T47D (cell line): ENCODE measurements at regions not wholly inside any gene's neighbourhood (a gene's known extent, or its start where the extent isn't known, plus 50 kb on each side); places are given as distances from the start of the nearest gene placed in this dataset.
"Not testable (repeated sequence)": the region's sequence is repeated elsewhere in the genome, so short reads cannot be mapped to it uniquely, and the experiment has no call there.

Source experiments
- DNase-seq, 2 experiments: peaks; one replicate each; pipeline versions ENCODE4 v3.0.0 to v3.0.0-alpha.2; 2011 to 2012; ENCODE audit warnings: low read depth in 1 of 2, low spot score in 1 of 2
- JUND ChIP-seq: IDR thresholded peaks from 2 replicates; pipeline ENCODE4 v1.6.1; 2012; ENCODE audit warnings: low read depth
- in situ Hi-C: cut with HindIII; loops from 2 replicates; pipeline ENCODE4 v1.10.0; 2016; ENCODE audit warnings: low sequenced_read_pairs, low pct_unique_long_range_greater_than_20kb

DNA sequence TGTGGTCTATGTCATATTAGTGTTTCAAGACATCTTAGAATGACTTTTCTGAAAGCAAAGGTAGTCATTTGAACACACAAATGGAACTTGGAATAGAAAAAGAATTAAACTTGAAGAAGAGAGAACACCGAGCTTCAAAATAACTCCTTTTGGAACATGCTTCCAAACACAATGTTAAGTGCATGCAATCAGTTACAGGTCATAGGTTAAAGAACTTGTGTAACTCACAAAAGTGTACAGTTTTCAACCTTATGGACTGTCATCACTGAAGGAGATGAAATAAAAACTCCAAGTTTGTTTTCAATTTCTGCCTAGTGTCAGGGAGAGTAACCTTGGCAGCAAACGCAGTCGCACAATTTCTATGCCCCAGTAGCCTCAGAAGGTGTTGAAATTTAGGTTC, 192.9 kb upstream of the NECTIN3 start:
- no peak for TF ChIP-seq JUND
- in situ Hi-C loops, result no loop called here
- DNase-seq, result no peak

DNA sequence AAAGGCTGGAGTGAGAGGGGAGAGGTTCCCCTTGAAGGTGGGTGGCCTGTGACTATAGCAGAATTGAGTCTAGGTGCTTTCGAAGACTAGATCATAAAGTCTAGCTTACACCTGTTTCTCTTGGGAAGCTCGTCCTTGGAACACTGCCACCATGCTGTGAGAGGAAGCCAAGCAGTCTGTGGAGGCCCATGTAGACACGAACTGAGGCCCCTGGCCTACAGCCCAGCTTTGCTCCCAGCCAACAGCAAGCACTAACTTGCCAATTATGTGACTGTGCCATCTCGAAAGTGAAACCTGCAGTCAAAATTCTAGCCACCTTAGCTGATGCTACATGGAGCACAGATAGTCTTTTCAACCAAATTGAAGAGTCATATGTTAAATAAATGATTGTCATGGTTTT, 190.5 kb upstream of the NECTIN3 start:
- no peak for TF ChIP-seq JUND
- in situ Hi-C loops, result no loop called here
- peak in 1 of 2 experiments; percentile 89 for DNase-seq

DNA sequence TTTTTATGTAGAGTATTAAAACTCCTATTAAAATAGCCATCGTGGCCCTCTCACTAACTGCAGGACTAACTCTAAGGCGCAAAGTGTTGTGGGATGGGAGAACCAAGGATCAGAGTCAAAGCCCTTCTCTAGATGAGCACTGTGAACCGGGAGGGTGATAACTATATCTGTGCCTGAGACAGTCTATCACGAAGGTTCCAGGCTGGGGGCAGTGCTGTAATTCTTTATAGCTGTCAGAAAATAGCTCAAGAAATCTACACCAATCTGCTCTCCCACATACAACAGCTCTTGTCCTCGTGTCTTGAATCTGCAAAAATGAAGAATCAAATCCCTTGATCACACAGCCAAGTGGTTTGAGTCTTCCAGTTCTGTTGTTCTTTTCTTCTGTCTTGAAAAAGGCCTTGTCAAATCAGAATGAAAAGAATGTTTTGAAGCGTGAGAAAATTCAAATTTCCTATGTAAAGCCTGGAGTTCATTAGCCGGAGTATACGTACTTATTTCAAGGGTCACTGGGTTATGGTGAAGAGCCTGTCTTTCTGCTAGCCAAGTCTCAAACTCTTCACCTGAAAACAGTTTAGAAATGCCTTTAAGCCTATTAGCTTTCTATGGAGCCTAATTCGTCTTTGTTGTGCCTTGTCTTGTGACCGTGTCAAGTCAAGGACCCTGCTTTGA, 185.3 kb upstream of the NECTIN3 start:
- in situ Hi-C loops, result no loop called here
- TF ChIP-seq JUND, result no peak
- no peak for DNase-seq

DNA sequence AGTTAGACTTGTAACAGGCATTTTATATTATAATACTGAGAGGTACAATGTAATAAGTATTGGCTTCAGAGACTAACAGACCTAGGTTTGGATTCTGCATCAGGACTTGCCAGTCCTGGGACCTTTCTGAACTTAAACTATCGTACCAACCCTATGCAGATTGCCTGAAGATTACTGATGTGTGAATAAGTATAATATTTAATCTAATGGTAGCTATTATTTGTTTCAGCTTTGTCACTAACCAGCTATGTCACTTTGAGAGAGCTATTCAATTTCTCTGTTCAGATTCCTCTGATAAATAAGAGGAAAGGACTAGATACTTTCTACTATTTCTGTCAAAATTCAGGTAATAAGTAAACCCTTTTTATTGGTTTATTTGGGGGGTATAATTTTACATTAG, 184.4 kb upstream of the NECTIN3 start:
- DNase-seq, result no peak
- in situ Hi-C loops, result no loop called here
- TF ChIP-seq JUND, result no peak

DNA sequence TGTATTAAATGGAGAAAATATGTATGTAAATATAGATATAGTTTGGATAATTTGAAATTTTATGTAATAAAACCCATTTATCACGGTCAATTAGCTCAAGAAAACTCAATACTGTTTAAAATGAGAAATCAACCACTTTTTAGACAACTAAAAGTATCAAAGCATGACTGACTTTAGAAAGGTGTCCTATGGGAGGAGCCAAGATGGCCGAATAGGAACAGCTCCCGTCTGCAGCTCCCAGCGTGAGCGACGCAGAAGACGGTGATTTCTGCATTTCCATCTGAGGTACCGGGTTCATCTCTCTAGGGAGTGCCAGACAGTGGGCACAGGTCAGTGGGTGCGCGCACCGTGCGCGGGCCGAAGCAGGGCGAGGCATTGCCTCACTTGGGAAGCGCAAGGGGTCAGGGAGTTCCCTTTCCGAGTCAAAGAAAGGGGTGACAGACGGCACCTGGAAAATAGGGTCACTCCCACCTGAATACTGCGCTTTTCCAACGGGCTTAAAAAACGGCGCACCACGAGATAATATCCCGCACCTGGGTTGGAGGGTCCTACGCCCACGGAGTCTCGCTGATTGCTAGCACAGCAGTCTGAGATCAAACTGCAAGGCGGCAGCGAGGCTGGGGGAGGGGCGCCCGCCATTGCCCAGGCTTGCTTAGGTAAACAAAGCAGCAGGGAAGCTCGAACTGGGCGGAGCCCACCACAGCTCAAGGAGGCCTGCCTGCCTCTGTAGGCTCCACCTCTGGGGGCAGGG, 182.8 kb upstream of the NECTIN3 start:
- in situ Hi-C loops, DNase-seq: not testable (repeated sequence)

DNA sequence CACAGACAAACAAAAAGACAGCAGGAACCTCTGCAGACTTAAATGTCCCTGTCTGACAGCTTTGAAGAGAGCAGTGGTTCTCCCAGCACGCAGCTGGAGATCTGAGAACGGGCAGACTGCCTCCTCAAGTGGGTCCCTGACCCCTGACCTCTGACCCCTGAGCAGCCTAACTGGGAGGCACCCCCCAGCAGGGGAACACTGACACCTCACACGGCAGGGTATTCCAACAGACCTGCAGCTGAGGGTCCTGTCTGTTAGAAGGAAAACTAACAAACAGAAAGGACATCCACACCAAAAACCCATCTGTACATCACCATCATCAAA, 182.3 kb upstream of the NECTIN3 start:
- DNase-seq, in situ Hi-C loops: not testable (repeated sequence)

DNA sequence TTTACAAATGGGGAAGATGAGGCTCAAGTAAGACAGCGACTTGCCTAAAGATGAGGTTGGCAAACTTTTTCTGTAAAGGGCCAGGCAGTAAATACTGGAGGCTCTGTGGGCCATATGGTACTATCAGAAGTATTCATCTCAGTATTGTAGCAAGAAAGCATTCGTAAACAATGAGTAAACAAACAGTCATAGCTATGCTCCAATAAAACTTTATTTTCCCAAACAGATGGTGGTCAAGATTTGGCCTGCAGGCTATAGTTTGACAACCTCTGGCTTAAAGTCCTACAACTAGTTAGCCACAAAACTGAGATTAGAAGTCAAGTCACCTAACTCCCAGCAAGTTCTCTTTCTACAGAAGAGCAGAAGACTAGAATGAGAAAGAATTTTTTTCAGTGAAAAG, 177.0 kb upstream of the NECTIN3 start:
- DNase-seq, result peak in 1 of 2 experiments; percentile 64
- no peak for TF ChIP-seq JUND

DNA sequence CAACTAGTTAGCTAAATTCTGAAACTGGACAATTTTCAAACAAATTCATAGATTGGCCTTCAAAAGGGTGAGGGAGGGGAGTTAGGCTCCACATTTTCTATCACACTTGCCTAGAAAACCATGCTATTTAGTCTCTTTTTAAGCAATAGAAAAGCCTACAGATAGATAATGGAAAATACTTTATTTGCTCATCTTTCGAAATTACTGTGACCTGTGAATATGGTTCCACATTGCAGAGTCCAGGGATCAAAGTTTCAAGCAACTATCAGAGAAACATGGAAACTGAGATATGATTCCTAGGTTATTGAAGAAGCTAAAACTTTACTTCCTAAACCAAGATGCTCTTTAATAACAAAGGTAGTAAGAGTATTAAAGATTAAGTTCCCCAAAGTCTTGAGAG, 176.6 kb upstream of the NECTIN3 start:
- TF ChIP-seq JUND, result no peak
- DNase-seq, result no peak
- in situ Hi-C loops, result no loop called here

More for the DNA sequence above, 177.0 kb upstream of the NECTIN3 start:
- in situ Hi-C loops, result no loop called here

DNA sequence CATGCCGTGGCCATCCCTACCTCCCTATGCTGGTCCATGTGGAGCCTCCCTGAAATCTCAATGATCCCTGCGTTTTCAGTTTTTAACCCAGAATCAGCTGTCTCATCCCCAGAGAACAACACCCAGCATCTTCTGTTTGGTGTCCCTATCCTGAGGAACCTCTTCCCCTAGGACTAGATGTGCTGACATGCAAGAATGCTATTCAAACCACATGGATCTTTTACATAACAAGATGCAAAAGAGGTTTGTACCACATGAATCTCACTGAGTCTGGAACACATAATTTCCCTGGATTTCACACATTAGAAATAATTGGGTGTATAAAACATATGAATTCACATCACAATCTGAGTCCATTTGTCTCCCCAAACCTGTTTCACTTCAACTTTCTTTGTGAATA, 174.6 kb upstream of the NECTIN3 start:
- no peak for TF ChIP-seq JUND
- in situ Hi-C loops, result no loop called here
- DNase-seq, result no peak

DNA sequence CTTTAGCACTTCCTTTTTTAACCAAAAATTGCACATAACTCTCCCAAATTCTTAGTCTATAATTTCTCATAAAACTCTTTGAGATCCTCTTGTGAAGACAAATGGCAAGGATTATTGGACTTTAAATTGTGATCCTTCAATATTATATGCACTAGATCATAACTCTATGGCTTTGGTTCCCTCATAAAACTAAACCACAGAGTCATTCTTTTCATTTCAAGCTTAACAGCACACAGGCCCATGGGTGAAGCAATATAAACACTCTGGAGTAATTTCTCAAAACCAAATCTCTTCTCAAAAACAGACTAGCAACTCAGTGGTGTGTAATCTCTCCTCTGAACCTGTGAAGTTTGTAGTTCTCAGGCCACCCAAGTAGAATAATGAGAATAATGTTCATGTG, 171.0 kb upstream of the NECTIN3 start:
- no peak for TF ChIP-seq JUND
- DNase-seq, result no peak
- in situ Hi-C loops, result no loop called here

DNA sequence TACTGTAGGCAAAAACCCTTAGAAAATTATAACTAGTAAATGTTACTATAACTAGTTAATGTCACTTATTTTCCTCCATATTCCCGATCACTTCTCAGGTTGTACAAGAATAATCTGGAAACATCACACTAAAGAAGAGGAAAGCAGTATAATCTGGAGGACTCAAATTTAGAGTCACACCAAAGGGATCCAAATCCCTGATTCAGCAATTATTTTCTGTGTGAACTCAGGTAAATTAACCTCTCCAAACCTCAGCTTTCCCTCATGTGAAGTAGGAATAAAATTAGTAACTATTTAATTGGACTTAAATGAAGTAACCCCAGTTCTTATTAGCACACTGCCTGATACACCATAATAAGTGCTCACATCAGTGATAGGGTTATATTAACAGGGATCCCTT, 170.1 kb upstream of the NECTIN3 start:
- DNase-seq, result no peak
- in situ Hi-C loops, result no loop called here
- no peak for TF ChIP-seq JUND

DNA sequence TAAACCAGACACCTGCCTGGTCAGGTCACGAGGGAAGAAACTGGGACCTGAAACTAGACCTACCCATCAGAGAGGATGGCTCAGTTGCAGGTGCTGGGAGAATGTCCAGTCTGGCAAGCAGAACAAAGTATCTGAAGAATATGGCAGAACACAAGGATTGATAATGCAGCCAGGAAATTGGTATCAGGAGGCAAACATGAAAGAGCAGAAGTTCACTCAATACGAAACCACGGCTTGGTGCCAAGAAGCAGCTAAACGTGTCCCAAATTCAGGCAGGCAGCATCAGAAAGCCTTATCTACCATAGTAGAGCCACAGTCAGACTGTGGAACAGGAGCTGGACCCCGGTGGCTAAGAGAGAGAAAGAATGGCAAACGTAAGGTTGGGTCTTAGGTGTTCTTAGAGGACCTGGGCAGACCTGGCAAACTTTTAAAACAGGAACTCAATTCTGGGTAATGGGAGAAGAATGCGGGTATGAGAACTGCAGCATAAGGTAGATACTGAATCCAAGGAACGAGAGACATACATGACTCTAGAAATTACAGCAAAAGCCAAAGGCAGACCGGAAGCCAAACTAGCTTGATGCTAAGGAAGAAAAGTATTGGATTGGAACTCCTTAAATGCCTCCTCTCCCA, 169.0 kb upstream of the NECTIN3 start:
- in situ Hi-C loops, result no loop called here
- no peak for DNase-seq
- TF ChIP-seq JUND, result no peak

DNA sequence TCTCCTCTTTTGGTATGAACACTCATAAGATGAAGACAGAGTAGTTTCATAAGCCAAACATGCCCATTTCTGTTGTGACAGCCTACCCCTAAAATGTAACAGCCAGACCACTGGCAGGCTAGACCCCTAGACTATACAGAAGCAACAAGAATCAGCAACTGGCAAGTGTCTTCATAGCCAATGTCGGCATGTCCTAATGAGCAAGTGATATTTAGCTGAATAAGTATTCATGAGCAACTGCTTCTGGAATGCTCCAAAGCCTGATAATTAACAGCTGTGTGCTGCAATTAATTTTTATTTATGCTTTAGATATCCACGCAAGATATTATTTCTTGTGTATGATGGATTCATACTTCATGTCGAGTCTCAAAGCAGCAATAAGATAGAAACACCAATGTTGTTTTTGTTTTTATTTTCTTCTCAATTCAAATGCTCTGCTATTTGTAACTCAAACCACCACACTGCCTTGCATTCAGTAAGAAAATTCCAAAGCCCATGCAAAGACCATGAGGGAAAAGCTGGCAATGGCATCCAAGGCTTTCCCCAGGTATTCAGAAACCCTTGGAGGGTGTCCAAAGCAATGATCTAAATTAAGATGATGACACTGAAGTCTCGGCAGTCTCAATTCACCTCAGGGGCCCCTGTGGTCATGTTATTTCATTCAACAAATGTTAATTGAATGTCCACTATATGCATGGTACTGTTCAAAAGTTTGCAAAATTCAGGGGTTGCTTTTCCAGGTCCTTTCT, 167.7 kb upstream of the NECTIN3 start:
- in situ Hi-C loops, result no loop called here

More for the DNA sequence above, 167.7 kb upstream of the NECTIN3 start:
- no peak for DNase-seq
- no peak for TF ChIP-seq JUND
